HCT116 (cell line): ENCODE measurements at regions not wholly inside any gene's neighbourhood (a gene's known extent, or its start where the extent isn't known, plus 50 kb on each side); places are given as distances from the start of the nearest gene placed in this dataset.

Source experiments
- ATAC-seq: fragments of 200-7000 bp; cut with Tn5 transposase; 2 replicates; pipeline ENCODE4 v1.9.1; 2020; ENCODE audit warnings: mild to moderate bottlenecking, moderate library complexity
- BruUV-seq: library from RNA; stranded (reverse); fragments of 400-500 nt; replicated peaks from 2 replicates; lab custom pipeline; 2021; lab: Mats Ljungman, UMichigan
- CTCF ChIA-PET: fragments of 300-600 bp; sonication (Branson Sonifier 250); formaldehyde crosslinking; loops from one replicate; lab custom pipeline; 2021; ENCODE audit warnings: antibody characterized with exemption; lab: Charles Lee
- POLR2A ChIA-PET: fragments of 300-600, 350-600 bp; sonication (Branson Sonifier 250); formaldehyde crosslinking; loops from one replicate; lab custom pipeline; 2021; ENCODE audit warnings: antibody characterized with exemption; lab: Charles Lee
- RAD21 ChIA-PET, 2 experiments: fragments of 300-600 bp; sonication (Branson Sonifier 250); formaldehyde crosslinking; loops; one replicate each; lab custom pipeline; 2023; ENCODE audit warnings: low total read pairs in 2 of 2; ENCODE audit not compliant: uncharacterized antibody in 2 of 2, unreplicated experiment in 2 of 2, low non-redundant PET in 1 of 2; lab: Charles Lee
- DNase-seq: peaks from one replicate; pipeline ENCODE4 v3.0.0-alpha.2; 2010; ENCODE audit warnings: low read depth, low spot score
- H2AFZ ChIP-seq: fragments of 200-600 bp; shearing (Covaris generic), sonication (generic); 2 replicates; pipeline ENCODE4 v1.6.1; 2017; ENCODE audit warnings: low read depth, mixed run types, mixed read lengths, antibody characterized with exemption, low read length; ENCODE audit not compliant: poor library complexity, severe bottlenecking
- H3K27ac ChIP-seq: 2 replicates; pipeline ENCODE4 v1.5.1; 2012; ENCODE audit warnings: low read depth, low read length
- H3K27me3 ChIP-seq: fragments of 200-600 bp; sonication (generic); 2 replicates; pipeline ENCODE4 v1.6.1; 2016; ENCODE audit warnings: mixed run types, low read length, mixed read lengths; ENCODE audit not compliant: insufficient read depth
- H3K36me3 ChIP-seq, 2 experiments: fragments of 200-500 bp in 1 of 2; fragments of 200-600 bp in 1 of 2; sonication (Bioruptor generic) in 1 of 2; sonication (generic) in 1 of 2; 2 replicates each; pipeline versions ENCODE4 v1.5.1 to v1.6.1; 2014 to 2016; ENCODE audit warnings: low read length in 2 of 2, inconsistent platforms in 1 of 2, mixed read lengths in 1 of 2, mixed run types in 1 of 2; ENCODE audit not compliant: insufficient read depth in 2 of 2, control insufficient read depth in 1 of 2
- H3K4me1 ChIP-seq, 2 experiments: fragments of 200-600 bp in 1 of 2; sonication (generic) in 1 of 2; 2 replicates each; pipeline versions ENCODE4 v1.5.1 to v1.6.1; 2012 to 2017; ENCODE audit warnings: low read length in 2 of 2, inconsistent platforms in 1 of 2, mild to moderate bottlenecking in 1 of 2, mixed read lengths in 1 of 2, mixed run types in 1 of 2, moderate library complexity in 1 of 2; ENCODE audit not compliant: insufficient read depth in 2 of 2, control insufficient read depth in 1 of 2
- H3K4me2 ChIP-seq: fragments of 200-600 bp; sonication (generic); 2 replicates; pipeline ENCODE4 v1.6.1; 2017; ENCODE audit warnings: mixed run types, low read length, mixed read lengths
- H3K4me3 ChIP-seq, 2 experiments: fragments of 200-600 bp in 1 of 2; sonication (generic) in 1 of 2; replicated peaks in 1 of 2; 2 replicates each; pipeline ENCODE4 v1.5.1; 2011 to 2016; ENCODE audit warnings: low read length in 2 of 2, control low read depth in 1 of 2, low read depth in 1 of 2, mild to moderate bottlenecking in 1 of 2, mixed read lengths in 1 of 2, mixed run types in 1 of 2
- H3K79me2 ChIP-seq: fragments of 200-600 bp; sonication (generic); 2 replicates; pipeline ENCODE4 v1.6.1; 2017; ENCODE audit warnings: mild to moderate bottlenecking, mixed run types, low read length, moderate library complexity, mixed read lengths; ENCODE audit not compliant: insufficient read depth
- H3K9ac ChIP-seq: fragments of 200-600 bp; sonication (generic); 2 replicates; pipeline ENCODE4 v1.6.1; 2016; ENCODE audit warnings: low read length, mixed read lengths
- H3K9me2 ChIP-seq: fragments of 200-600 bp; sonication (generic), shearing (Covaris generic); 2 replicates; pipeline ENCODE4 v1.6.1; 2017; ENCODE audit warnings: mixed run types, mild to moderate bottlenecking, moderate library complexity; ENCODE audit not compliant: insufficient read depth
- H3K9me3 ChIP-seq, 2 experiments: fragments of 200-500 bp in 1 of 2; fragments of 200-600 bp in 1 of 2; sonication (Bioruptor generic) in 1 of 2; sonication (generic) in 1 of 2; 2 replicates each; pipeline ENCODE4 v1.6.1; 2014 to 2017; ENCODE audit warnings: low read length in 2 of 2, mixed read lengths in 2 of 2, inconsistent platforms in 1 of 2, low read depth in 1 of 2, mild to moderate bottlenecking in 1 of 2, mixed run types in 1 of 2, moderate library complexity in 1 of 2; ENCODE audit not compliant: control insufficient read depth in 1 of 2, insufficient read depth in 1 of 2
- H4K20me1 ChIP-seq: fragments of 200-600 bp; sonication (generic), shearing (Covaris generic); 2 replicates; pipeline ENCODE4 v1.6.1; 2017; ENCODE audit warnings: mixed run types, mild to moderate bottlenecking, moderate library complexity; ENCODE audit not compliant: insufficient read depth
- CBX3 ChIP-seq: IDR thresholded peaks from 2 replicates; pipeline ENCODE4 v1.6.1; 2012; ENCODE audit warnings: low read depth
- CEBPB ChIP-seq: IDR thresholded peaks from 2 replicates; pipeline ENCODE4 v1.6.1; 2012; ENCODE audit warnings: low read depth
- EGR1 ChIP-seq: IDR thresholded peaks from 2 replicates; pipeline ENCODE4 v1.6.1; 2012; ENCODE audit warnings: low read depth
- ELF1 ChIP-seq: IDR thresholded peaks from 2 replicates; pipeline ENCODE4 v1.6.1; 2012; ENCODE audit warnings: low read depth, borderline replicate concordance
- EZH2 ChIP-seq: fragments of 200-600 bp; sonication (generic); IDR thresholded peaks from 2 replicates; pipeline ENCODE4 v1.6.1; 2017; ENCODE audit warnings: antibody characterized with exemption, mixed run types
- FOSL1 ChIP-seq: IDR thresholded peaks from 2 replicates; pipeline ENCODE4 v1.6.1; 2012; ENCODE audit warnings: low read depth
- JUND ChIP-seq: IDR thresholded peaks from 2 replicates; pipeline ENCODE4 v1.6.1; 2012
- POLR2A ChIP-seq: IDR thresholded peaks from 2 replicates; pipeline ENCODE4 v1.7.0; 2011; ENCODE audit warnings: borderline replicate concordance; ENCODE audit not compliant: insufficient read depth, insufficient read length; ENCODE audit errors: extremely low read depth
- POLR2AphosphoS5 ChIP-seq: IDR thresholded peaks from 2 replicates; pipeline ENCODE4 v1.6.1; 2011; ENCODE audit warnings: mild to moderate bottlenecking, low read depth, low read length, moderate library complexity
- RAD21 ChIP-seq: IDR thresholded peaks from 2 replicates; pipeline ENCODE4 v1.6.1; 2012; ENCODE audit warnings: low read depth, mild to moderate bottlenecking
- SIN3A ChIP-seq: IDR thresholded peaks from 2 replicates; pipeline ENCODE4 v1.6.1; 2012; ENCODE audit warnings: low read depth
- SP1 ChIP-seq: IDR thresholded peaks from 2 replicates; pipeline ENCODE4 v1.6.1; 2012; ENCODE audit warnings: low read depth
- YY1 ChIP-seq: IDR thresholded peaks from 2 replicates; pipeline ENCODE4 v1.6.1; 2011; ENCODE audit warnings: low read length, low read depth, moderate library complexity, mild to moderate bottlenecking; ENCODE audit not compliant: insufficient replicate concordance; ENCODE audit errors: extremely low read depth
- ZBTB33 ChIP-seq: IDR thresholded peaks from 2 replicates; pipeline ENCODE4 v1.6.1; 2011; ENCODE audit warnings: mild to moderate bottlenecking, low read length, moderate library complexity; ENCODE audit not compliant: insufficient replicate concordance; ENCODE audit errors: extremely low read depth
- ZFX ChIP-seq: fragments of 450-650 bp; IDR thresholded peaks from 2 replicates; pipeline ENCODE4 v1.6.1; 2017
- ZNF274 ChIP-seq: fragments of 200-500 bp; sonication (Bioruptor generic); IDR thresholded peaks from 2 replicates; pipeline ENCODE4 v1.6.1; 2014; ENCODE audit warnings: mild to moderate bottlenecking, low read depth, low read length, inconsistent platforms
- intact Hi-C: fragments of 100-400 bp; cut with micrococcal nuclease; formaldehyde crosslinking; loops from 2 replicates; pipeline ENCODE4 v1.10.0; 2022
- TF ChIP-seq, protein P1 (sequence below): IDR thresholded peaks from 2 replicates; pipeline ENCODE4 v1.6.1; 2012; ENCODE audit warnings: low read depth
- TF ChIP-seq, protein P2 (sequence below): IDR thresholded peaks from 2 replicates; pipeline ENCODE4 v1.6.1; 2012

GRCh38 chr5:138694146-138694545 is 59.1 kb upstream of the CTNNA1 start:
- Histone ChIP-seq H3K4me3 (no peak overlapping the region), H3K9me3 (no peaks in the 10 kb centered on the region), H3K4me2 (no peak overlapping the region), H3K79me2 (no peaks in the 10 kb centered on the region), H3K36me3 (no peaks in the 10 kb centered on the region), H3K27ac (no peak overlapping the region), H3K4me1 (peaks cover 2 to 5% of the 10 kb centered on the region in 2 experiments; a peak in 2 of 4 replicates), H3K9me2 (no peaks in the 10 kb centered on the region), H2AFZ (no peak overlapping the region), H3K27me3 (no peaks in the 10 kb centered on the region), H4K20me1 (no peaks in the 10 kb centered on the region), H3K9ac (no peak overlapping the region)
- RAD21 ChIA-PET: no interaction called here
- no peak; the same call in 1 of the 2 replicates for ATAC-seq
- POLR2A ChIA-PET: no interaction called here
- intact Hi-C loops: no loop called here
- no TSS peak for BruUV-seq
- no peak for DNase-seq
- TF ChIP-seq SP1 (no peak), YY1 (no peak), POLR2AphosphoS5 (no peak), RAD21 (no peak), ZNF274 (no peak), POLR2A (no peak), FOSL1 (no peak), ZFX (no peak), ZBTB33 (no peak), JUND (no peak), EZH2 (no peak), EGR1 (no peak), CEBPB (no peak), CBX3 (no peak), SIN3A (no peak), ELF1 (no peak)
- TF ChIP-seq, protein P1, sequence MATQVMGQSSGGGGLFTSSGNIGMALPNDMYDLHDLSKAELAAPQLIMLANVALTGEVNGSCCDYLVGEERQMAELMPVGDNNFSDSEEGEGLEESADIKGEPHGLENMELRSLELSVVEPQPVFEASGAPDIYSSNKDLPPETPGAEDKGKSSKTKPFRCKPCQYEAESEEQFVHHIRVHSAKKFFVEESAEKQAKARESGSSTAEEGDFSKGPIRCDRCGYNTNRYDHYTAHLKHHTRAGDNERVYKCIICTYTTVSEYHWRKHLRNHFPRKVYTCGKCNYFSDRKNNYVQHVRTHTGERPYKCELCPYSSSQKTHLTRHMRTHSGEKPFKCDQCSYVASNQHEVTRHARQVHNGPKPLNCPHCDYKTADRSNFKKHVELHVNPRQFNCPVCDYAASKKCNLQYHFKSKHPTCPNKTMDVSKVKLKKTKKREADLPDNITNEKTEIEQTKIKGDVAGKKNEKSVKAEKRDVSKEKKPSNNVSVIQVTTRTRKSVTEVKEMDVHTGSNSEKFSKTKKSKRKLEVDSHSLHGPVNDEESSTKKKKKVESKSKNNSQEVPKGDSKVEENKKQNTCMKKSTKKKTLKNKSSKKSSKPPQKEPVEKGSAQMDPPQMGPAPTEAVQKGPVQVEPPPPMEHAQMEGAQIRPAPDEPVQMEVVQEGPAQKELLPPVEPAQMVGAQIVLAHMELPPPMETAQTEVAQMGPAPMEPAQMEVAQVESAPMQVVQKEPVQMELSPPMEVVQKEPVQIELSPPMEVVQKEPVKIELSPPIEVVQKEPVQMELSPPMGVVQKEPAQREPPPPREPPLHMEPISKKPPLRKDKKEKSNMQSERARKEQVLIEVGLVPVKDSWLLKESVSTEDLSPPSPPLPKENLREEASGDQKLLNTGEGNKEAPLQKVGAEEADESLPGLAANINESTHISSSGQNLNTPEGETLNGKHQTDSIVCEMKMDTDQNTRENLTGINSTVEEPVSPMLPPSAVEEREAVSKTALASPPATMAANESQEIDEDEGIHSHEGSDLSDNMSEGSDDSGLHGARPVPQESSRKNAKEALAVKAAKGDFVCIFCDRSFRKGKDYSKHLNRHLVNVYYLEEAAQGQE: no peak
- TF ChIP-seq, protein P2, sequence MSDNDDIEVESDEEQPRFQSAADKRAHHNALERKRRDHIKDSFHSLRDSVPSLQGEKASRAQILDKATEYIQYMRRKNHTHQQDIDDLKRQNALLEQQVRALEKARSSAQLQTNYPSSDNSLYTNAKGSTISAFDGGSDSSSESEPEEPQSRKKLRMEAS: no peak
- CTCF ChIA-PET: no interaction called here
